GM12878 (cell line): ENCODE measurements at regions not wholly inside any gene's neighbourhood (a gene's known extent, or its start where the extent isn't known, plus 50 kb on each side); places are given as distances from the start of the nearest gene placed in this dataset.

Source experiments
- ATAC-seq: fragments of 200-7000 bp; cut with Tn5 transposase; 3 replicates; pipeline ENCODE4 v1.9.1; 2020; ENCODE audit warnings: mild to moderate bottlenecking, moderate library complexity
- BruUV-seq: library from RNA; stranded (reverse); fragments of 400-500 nt; replicated peaks from 2 replicates; lab custom pipeline; 2021; lab: Mats Ljungman, UMichigan
- CTCF ChIA-PET: fragments of 300-600 bp; sonication (Branson Sonifier 250); formaldehyde crosslinking; extraction: SDS; loops from one replicate; lab custom pipeline; 2021; ENCODE audit warnings: inconsistent platforms; lab: Yijun Ruan, JAX
- POLR2A ChIA-PET: fragments of 350-600 bp; formaldehyde crosslinking; extraction: SDS; loops from one replicate; lab custom pipeline; 2021; ENCODE audit warnings: inconsistent platforms; lab: Charles Lee
- RAD21 ChIA-PET: fragments of 300-600 bp; sonication (Branson Sonifier 250); formaldehyde crosslinking; loops from one replicate; lab custom pipeline; 2023; ENCODE audit warnings: antibody characterized with exemption; ENCODE audit not compliant: unreplicated experiment; lab: Charles Lee
- SMC1A ChIA-PET: fragments of 300-600 bp; sonication (Branson Sonifier 250); formaldehyde crosslinking; loops from one replicate; lab custom pipeline; 2023; ENCODE audit not compliant: unreplicated experiment, uncharacterized antibody; lab: Charles Lee
- DNase-seq: peaks from one replicate; pipeline ENCODE4 v3.0.0-alpha.2; 2011; ENCODE audit warnings: low read depth, low spot score
- FAIRE-seq: peaks from 3 replicates; lab custom pipeline; 2011; peaks lifted over from hg19 to GRCh38; lab: Jason Lieb, UNC
- H2AFZ ChIP-seq: 2 replicates; pipeline ENCODE4 v1.6.0; 2011; ENCODE audit warnings: low read depth, low read length, control low read depth; ENCODE audit not compliant: control insufficient read depth
- H3K27ac ChIP-seq: 2 replicates; pipeline ENCODE4 v1.5.1; 2011; ENCODE audit warnings: control low read depth; ENCODE audit not compliant: control insufficient read depth, insufficient read depth
- H3K27me3 ChIP-seq, 2 experiments: replicated peaks in 1 of 2; 2 replicates each; pipeline versions ENCODE4 v1.6.0 to v1.6.1; 2011; ENCODE audit warnings: low read length in 1 of 2; ENCODE audit not compliant: control insufficient read depth in 2 of 2, insufficient read depth in 2 of 2
- H3K36me3 ChIP-seq, 2 experiments: 2 replicates each; pipeline ENCODE4 v1.5.1; 2011; ENCODE audit warnings: low read length in 1 of 2; ENCODE audit not compliant: control insufficient read depth in 2 of 2, insufficient read depth in 2 of 2
- H3K4me1 ChIP-seq: 2 replicates; pipeline ENCODE4 v1.6.1; 2011; ENCODE audit warnings: mild to moderate bottlenecking, low read length, moderate library complexity, mixed read lengths; ENCODE audit not compliant: control insufficient read depth, insufficient read depth
- H3K4me2 ChIP-seq: 2 replicates; pipeline ENCODE4 v1.6.0; 2011; ENCODE audit warnings: control low read depth; ENCODE audit not compliant: control insufficient read depth, insufficient read depth
- H3K4me3 ChIP-seq: fragments of 200-600 bp; sonication (generic); 2 replicates; pipeline ENCODE4 v1.5.1; 2016
- H3K79me2 ChIP-seq: 2 replicates; pipeline ENCODE4 v1.6.0; 2011; ENCODE audit warnings: low read length; ENCODE audit not compliant: control insufficient read depth, insufficient read depth
- H3K9ac ChIP-seq: 2 replicates; pipeline ENCODE4 v1.8.0; 2011; ENCODE audit warnings: low read length, control low read depth, mixed read lengths; ENCODE audit not compliant: control insufficient read depth, insufficient read depth
- H3K9me3 ChIP-seq: replicated peaks from 3 replicates; pipeline ENCODE4 v1.5.1; 2011; ENCODE audit warnings: mild to moderate bottlenecking, low read length; ENCODE audit not compliant: control insufficient read depth, insufficient read depth
- H4K20me1 ChIP-seq: 2 replicates; pipeline ENCODE4 v1.6.0; 2011; ENCODE audit not compliant: control insufficient read depth, insufficient read depth
- BHLHE40 ChIP-seq, 2 experiments: fragments of 450-650 bp in 1 of 2; IDR thresholded peaks; 2 replicates each; pipeline ENCODE4 v1.6.1; 2011 to 2017; ENCODE audit warnings: low read depth in 2 of 2, borderline replicate concordance in 1 of 2, improper control_type of control experiment in 1 of 2, low read length in 1 of 2, mild to moderate bottlenecking in 1 of 2
- EGR1 ChIP-seq, 2 experiments: IDR thresholded peaks; 1 replicate in 1 of 2; 2 replicates in 1 of 2; pipeline ENCODE4 v1.6.1; 2011 to 2012; ENCODE audit warnings: low read depth in 2 of 2, low read length in 2 of 2, borderline replicate concordance in 1 of 2, mild to moderate bottlenecking in 1 of 2, moderate library complexity in 1 of 2
- PML ChIP-seq: IDR thresholded peaks from 2 replicates; pipeline ENCODE4 v1.6.1; 2012; ENCODE audit warnings: low read length, inconsistent platforms
- RFX5 ChIP-seq: IDR thresholded peaks from 2 replicates; pipeline ENCODE4 v1.6.1; 2011; ENCODE audit warnings: low read depth, low read length, improper control_type of control experiment
- WGBS: methylation state at CpG from one replicate; pipeline ENCODE4 v1.1.6; 2016; ENCODE audit warnings: low lambda C conversion rate; ENCODE audit not compliant: insufficient replicate concordance, insufficient coverage; ENCODE audit errors: missing lambda C conversion rate; 5-methylcytosine and 5-hydroxymethylcytosine counted together
- in situ Hi-C: fragments of 300-500 bp; cut with MboI; formaldehyde crosslinking; loops from 9 replicates; pipeline ENCODE4 v1.14.3; 2018; ENCODE audit warnings: mixed read lengths
- intact Hi-C: fragments of 100-400 bp; cut with micrococcal nuclease; formaldehyde crosslinking; loops from one replicate; pipeline ENCODE4 v1.14.2; 2022; ENCODE audit not compliant: unreplicated experiment
- TF ChIP-seq, protein P1 (sequence below): IDR thresholded peaks from 2 replicates; pipeline ENCODE4 v1.6.1; 2011; ENCODE audit warnings: borderline replicate concordance, low read depth, mild to moderate bottlenecking, moderate library complexity, mixed read lengths, low read length; ENCODE audit not compliant: insufficient read depth; ENCODE audit errors: extremely low read length

DNA sequence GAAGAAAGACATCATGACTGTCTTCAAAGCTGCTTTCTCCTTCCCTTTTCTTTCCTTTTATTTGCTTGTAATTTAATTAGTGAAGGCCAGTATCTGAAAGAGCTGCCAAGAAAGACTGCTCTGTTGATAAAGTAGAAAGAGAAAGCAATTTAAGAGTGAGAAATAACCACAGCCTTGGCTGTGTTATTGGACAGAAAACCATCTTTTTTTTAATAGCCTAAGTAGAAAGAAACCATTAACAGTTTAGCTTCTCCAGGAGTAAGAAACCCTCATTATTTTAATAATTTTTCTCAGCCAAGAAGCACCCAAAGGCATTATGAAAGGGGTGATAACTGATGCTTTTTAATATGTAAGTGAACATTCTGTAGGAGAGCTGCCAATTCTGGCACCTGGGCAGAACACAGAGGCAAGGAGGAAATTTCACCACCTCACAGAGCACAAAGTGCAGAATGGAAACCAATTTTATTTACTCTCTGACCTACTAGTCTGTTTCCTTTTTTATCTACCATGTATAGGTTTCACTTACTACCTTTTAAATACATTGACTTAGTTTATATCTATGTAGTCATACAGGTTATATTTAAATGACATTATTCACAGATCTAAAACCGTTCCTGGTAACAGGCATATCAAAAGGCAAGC lies 703.2 kb downstream of the MRPL39 start:
- FAIRE-seq: no peak
- intact Hi-C loops (no loop called here), in situ Hi-C loops (no loop called here)
- Histone ChIP-seq H3K36me3 (no peaks in the 10 kb centered on the region), H2AFZ (no peak overlapping the region), H3K27me3 (no peaks in the 10 kb centered on the region), H3K79me2 (no peaks in the 10 kb centered on the region), H3K9ac (no peak overlapping the region), H3K27ac (no peak overlapping the region), H3K4me3 (no peak overlapping the region), H3K4me1 (no peaks in the 10 kb centered on the region), H4K20me1 (no peaks in the 10 kb centered on the region), H3K4me2 (no peak overlapping the region; the same call in 1 of the 2 replicates), H3K9me3 (peaks cover 2% of the 10 kb centered on the region; the same call in 2 of the 3 replicates)
- ChIA-PET POLR2A (no interaction called here), RAD21 (interaction anchor here (0.9 to 1.5 kb wide), 2 partner anchors 14 to 135 kb away, joined by 3 to 4 read pairs; no protein-coding TSS in a partner anchor), SMC1A (interaction anchor here (0.6 to 1.4 kb wide), 6 partner anchors 7 to 541 kb away, joined by 3 to 6 read pairs (median 4); no protein-coding TSS in a partner anchor), CTCF (interaction anchor here (0.6 to 1.1 kb wide), 4 partner anchors 19 to 482 kb away, joined by 3 read pairs; no protein-coding TSS in a partner anchor)
- TF ChIP-seq BHLHE40 (IDR thresholded peaks at IDR 0.05; ENCODE audit: borderline replicate concordance in 1 of 2, low read depth in 2 of 2, low read length in 1 of 2) (no peak), EGR1 (IDR thresholded peaks at IDR 0.05; ENCODE audit: borderline replicate concordance in 1 of 2, low read depth in 2 of 2, low read length in 2 of 2) (no peak), RFX5 (no peak), PML (no peak)
- TF ChIP-seq, protein P1, sequence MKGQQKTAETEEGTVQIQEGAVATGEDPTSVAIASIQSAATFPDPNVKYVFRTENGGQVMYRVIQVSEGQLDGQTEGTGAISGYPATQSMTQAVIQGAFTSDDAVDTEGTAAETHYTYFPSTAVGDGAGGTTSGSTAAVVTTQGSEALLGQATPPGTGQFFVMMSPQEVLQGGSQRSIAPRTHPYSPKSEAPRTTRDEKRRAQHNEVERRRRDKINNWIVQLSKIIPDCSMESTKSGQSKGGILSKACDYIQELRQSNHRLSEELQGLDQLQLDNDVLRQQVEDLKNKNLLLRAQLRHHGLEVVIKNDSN: no peak
- 36% methylated on average over 1 of the region's 1 CpG for WGBS
- no peak for DNase-seq
- ATAC-seq: peak; percentile 51
- no TSS peak for BruUV-seq
